ENCODE measurements at regions not wholly inside any gene's neighbourhood (a gene's known extent, or its start where the extent isn't known, plus 50 kb on each side); places are given as distances from the start of the nearest gene placed in this dataset.

- BruUV-seq (replicated peaks) = no TSS peak
- Histone ChIP-seq H3K4me3 (ENCODE audit: low read depth in 2 of 2, low read length in 2 of 2) (no peak overlapping the region), H3K27ac (ENCODE audit: low read length) (no peak overlapping the region), H3K36me3 (ENCODE audit: control insufficient read depth, insufficient read depth, low read length) (no peaks in the 10 kb centered on the region), H3K4me1 (ENCODE audit: control insufficient read depth, insufficient read depth, low read length) (no peaks in the 10 kb centered on the region), H3K27me3 (ENCODE audit: control insufficient read depth, insufficient read depth, low read length) (no peaks in the 10 kb centered on the region), H3K9me3 (ENCODE audit: control insufficient read depth, insufficient read depth, low read depth, low read length) (no peaks in the 10 kb centered on the region)
- ChIA-PET POLR2A (no interaction called here), CTCF (no interaction called here)
- no peak for TF ChIP-seq SIN3A (IDR thresholded peaks at IDR 0.05; ENCODE audit: borderline replicate concordance, insufficient read depth, low read depth, low read length)
- TF ChIP-seq CTCF (IDR thresholded peaks at IDR 0.05) = no peak
- TF ChIP-seq, protein P1, sequence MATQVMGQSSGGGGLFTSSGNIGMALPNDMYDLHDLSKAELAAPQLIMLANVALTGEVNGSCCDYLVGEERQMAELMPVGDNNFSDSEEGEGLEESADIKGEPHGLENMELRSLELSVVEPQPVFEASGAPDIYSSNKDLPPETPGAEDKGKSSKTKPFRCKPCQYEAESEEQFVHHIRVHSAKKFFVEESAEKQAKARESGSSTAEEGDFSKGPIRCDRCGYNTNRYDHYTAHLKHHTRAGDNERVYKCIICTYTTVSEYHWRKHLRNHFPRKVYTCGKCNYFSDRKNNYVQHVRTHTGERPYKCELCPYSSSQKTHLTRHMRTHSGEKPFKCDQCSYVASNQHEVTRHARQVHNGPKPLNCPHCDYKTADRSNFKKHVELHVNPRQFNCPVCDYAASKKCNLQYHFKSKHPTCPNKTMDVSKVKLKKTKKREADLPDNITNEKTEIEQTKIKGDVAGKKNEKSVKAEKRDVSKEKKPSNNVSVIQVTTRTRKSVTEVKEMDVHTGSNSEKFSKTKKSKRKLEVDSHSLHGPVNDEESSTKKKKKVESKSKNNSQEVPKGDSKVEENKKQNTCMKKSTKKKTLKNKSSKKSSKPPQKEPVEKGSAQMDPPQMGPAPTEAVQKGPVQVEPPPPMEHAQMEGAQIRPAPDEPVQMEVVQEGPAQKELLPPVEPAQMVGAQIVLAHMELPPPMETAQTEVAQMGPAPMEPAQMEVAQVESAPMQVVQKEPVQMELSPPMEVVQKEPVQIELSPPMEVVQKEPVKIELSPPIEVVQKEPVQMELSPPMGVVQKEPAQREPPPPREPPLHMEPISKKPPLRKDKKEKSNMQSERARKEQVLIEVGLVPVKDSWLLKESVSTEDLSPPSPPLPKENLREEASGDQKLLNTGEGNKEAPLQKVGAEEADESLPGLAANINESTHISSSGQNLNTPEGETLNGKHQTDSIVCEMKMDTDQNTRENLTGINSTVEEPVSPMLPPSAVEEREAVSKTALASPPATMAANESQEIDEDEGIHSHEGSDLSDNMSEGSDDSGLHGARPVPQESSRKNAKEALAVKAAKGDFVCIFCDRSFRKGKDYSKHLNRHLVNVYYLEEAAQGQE (IDR thresholded peaks at IDR 0.05; ENCODE audit: insufficient read depth in 1 of 2, low read depth in 2 of 2, low read length in 1 of 2) = no peak
- TF ChIP-seq TCF7L2 (IDR thresholded peaks at IDR 0.05; ENCODE audit: low read depth, low read length) = no peak
- TF ChIP-seq POLR2AphosphoS5 (IDR thresholded peaks at IDR 0.05; ENCODE audit: low read depth, low read length) = no peak
- in situ Hi-C loops (cut with HindIII; ENCODE audit: low pct_unique_long_range_greater_than_20kb, low sequenced_read_pairs) (no loop called here), intact Hi-C loops (cut with micrococcal nuclease; ENCODE audit: unreplicated experiment) (no loop called here)
- ATAC-seq (no peak), DNase-seq (ENCODE audit: low read depth, low spot score) (no peak)
Measured at GRCh38 chr2:82089518-82089917, 1785.0 kb upstream of the LRRTM1 start.

GRCh38 chr2:82084679-82085392 is 1780.3 kb upstream of the LRRTM1 start:
- ATAC-seq = no peak
- POLR2A ChIA-PET = no interaction called here
- no peaks in the 10 kb centered on the region for H3K4me1 ChIP-seq (ENCODE audit: control insufficient read depth, insufficient read depth, low read length)
- CTCF ChIA-PET = no interaction called here
- DNase-seq (ENCODE audit: low read depth, low spot score) = no peak
- TF ChIP-seq TCF7L2 (IDR thresholded peaks at IDR 0.05; ENCODE audit: low read depth, low read length) (no peak), SIN3A (IDR thresholded peaks at IDR 0.05; ENCODE audit: borderline replicate concordance, insufficient read depth, low read depth, low read length) (no peak), POLR2AphosphoS5 (IDR thresholded peaks at IDR 0.05; ENCODE audit: low read depth, low read length) (no peak), CTCF (IDR thresholded peaks at IDR 0.05) (no peak)
- TF ChIP-seq, protein P1 (IDR thresholded peaks at IDR 0.05; ENCODE audit: insufficient read depth in 1 of 2, low read depth in 2 of 2, low read length in 1 of 2) = no peak
- no peak overlapping the region for H3K4me3 ChIP-seq (ENCODE audit: low read depth in 2 of 2, low read length in 2 of 2)
- H3K36me3 ChIP-seq (ENCODE audit: control insufficient read depth, insufficient read depth, low read length) = no peaks in the 10 kb centered on the region
- H3K27me3 ChIP-seq (ENCODE audit: control insufficient read depth, insufficient read depth, low read length) = no peaks in the 10 kb centered on the region
- intact Hi-C loops (cut with micrococcal nuclease; ENCODE audit: unreplicated experiment) = no loop called here
- no peak overlapping the region for H3K27ac ChIP-seq (ENCODE audit: low read length)
- BruUV-seq (replicated peaks) = no TSS peak
- in situ Hi-C loops (cut with HindIII; ENCODE audit: low pct_unique_long_range_greater_than_20kb, low sequenced_read_pairs) = no loop called here
- H3K9me3 ChIP-seq (ENCODE audit: control insufficient read depth, insufficient read depth, low read depth, low read length) = no peaks in the 10 kb centered on the region

Measured in Panc1 (cell line).